H9 (cell line): ENCODE measurements at regions not wholly inside any gene's neighbourhood (a gene's known extent, or its start where the extent isn't known, plus 50 kb on each side); places are given as distances from the start of the nearest gene placed in this dataset.

Experiments used
- DNase-seq: peaks from one replicate; pipeline ENCODE4 v3.0.0-alpha.2; 2017
- H2AFZ ChIP-seq: one replicate; pipeline ENCODE4 v1.6.1; 2013; ENCODE audit warnings: mild to moderate bottlenecking, low read length, control low read depth, moderate library complexity
- H2AK5ac ChIP-seq: 2 replicates; pipeline ENCODE4 v1.6.1; 2013; ENCODE audit warnings: low read length, control low read depth, mixed read lengths; ENCODE audit not compliant: insufficient read length
- H2BK120ac ChIP-seq: one replicate; pipeline ENCODE4 v1.6.1; 2013; ENCODE audit warnings: low read depth, mild to moderate bottlenecking, low read length, control low read depth, inconsistent platforms; ENCODE audit not compliant: poor library complexity, severe bottlenecking
- H2BK12ac ChIP-seq: 2 replicates; pipeline ENCODE4 v1.6.1; 2013; ENCODE audit warnings: low read length, control low read depth, mixed read lengths, low read depth; ENCODE audit not compliant: insufficient read length
- H2BK15ac ChIP-seq: 2 replicates; pipeline ENCODE4 v1.6.1; 2013; ENCODE audit warnings: low read depth, low read length, control low read depth
- H2BK20ac ChIP-seq: one replicate; pipeline ENCODE4 v1.6.1; 2013; ENCODE audit warnings: low read depth, mild to moderate bottlenecking, low read length, control low read depth, inconsistent platforms; ENCODE audit not compliant: poor library complexity, severe bottlenecking
- H2BK5ac ChIP-seq: 2 replicates; pipeline ENCODE4 v1.6.1; 2013; ENCODE audit warnings: low read length, control low read depth, mixed read lengths; ENCODE audit not compliant: insufficient read length
- H3K14ac ChIP-seq: 2 replicates; pipeline ENCODE4 v1.6.1; 2013; ENCODE audit warnings: low read length, control low read depth; ENCODE audit not compliant: insufficient read depth
- H3K18ac ChIP-seq: 2 replicates; pipeline ENCODE4 v1.6.1; 2013; ENCODE audit warnings: low read depth, mild to moderate bottlenecking, mixed read lengths, low read length, control low read depth; ENCODE audit not compliant: insufficient read length
- H3K23ac ChIP-seq: 2 replicates; pipeline ENCODE4 v1.6.1; 2013; ENCODE audit warnings: low read length, control low read depth, mixed read lengths, low read depth; ENCODE audit not compliant: insufficient read length
- H3K23me2 ChIP-seq: 2 replicates; pipeline ENCODE4 v1.6.1; 2013; ENCODE audit warnings: low read depth, mild to moderate bottlenecking, mixed read lengths, low read length, control low read depth; ENCODE audit not compliant: insufficient read length, poor library complexity, severe bottlenecking
- H3K27ac ChIP-seq: 2 replicates; pipeline ENCODE4 v1.5.1; 2013; ENCODE audit warnings: low read length, control low read depth, mixed read lengths, low read depth; ENCODE audit not compliant: insufficient read length
- H3K27me3 ChIP-seq: 2 replicates; pipeline ENCODE4 v1.6.1; 2013; ENCODE audit warnings: low read length, control low read depth, inconsistent platforms; ENCODE audit not compliant: insufficient read depth
- H3K4ac ChIP-seq: 2 replicates; pipeline ENCODE4 v1.6.1; 2013; ENCODE audit warnings: low read depth, mild to moderate bottlenecking, control low read depth, inconsistent platforms, low read length, moderate library complexity
- H3K4me1 ChIP-seq: 2 replicates; pipeline ENCODE4 v1.6.1; 2013; ENCODE audit warnings: low read length, control low read depth, inconsistent platforms; ENCODE audit not compliant: insufficient read depth
- H3K4me2 ChIP-seq: 2 replicates; pipeline ENCODE4 v1.6.1; 2013; ENCODE audit warnings: low read length, control low read depth, mixed read lengths; ENCODE audit not compliant: insufficient read length, insufficient read depth
- H3K56ac ChIP-seq: 2 replicates; pipeline ENCODE4 v1.6.1; 2013; ENCODE audit warnings: low read depth, mild to moderate bottlenecking, mixed read lengths, low read length, control low read depth; ENCODE audit not compliant: insufficient read length
- H3K79me1 ChIP-seq: 2 replicates; pipeline ENCODE4 v1.6.1; 2013; ENCODE audit warnings: low read depth, mild to moderate bottlenecking, moderate library complexity, low read length, control low read depth, inconsistent platforms; ENCODE audit not compliant: insufficient read depth, poor library complexity, severe bottlenecking
- H3K79me2 ChIP-seq: 2 replicates; pipeline ENCODE4 v1.6.1; 2013; ENCODE audit warnings: low read length, control low read depth, inconsistent platforms; ENCODE audit not compliant: insufficient read depth
- H3K9ac ChIP-seq: 2 replicates; pipeline ENCODE4 v1.6.1; 2013; ENCODE audit warnings: low read length, control low read depth, mixed read lengths; ENCODE audit not compliant: insufficient read length; ENCODE audit errors: extremely low read depth
- H3K9me3 ChIP-seq: one replicate; pipeline ENCODE4 v1.6.1; 2013; ENCODE audit warnings: low read depth, low read length, inconsistent platforms; ENCODE audit not compliant: control insufficient read depth
- H3T11ph ChIP-seq: one replicate; pipeline ENCODE4 v1.6.1; 2013; ENCODE audit warnings: mild to moderate bottlenecking, low read length, control low read depth, inconsistent platforms
- H4K20me1 ChIP-seq: one replicate; pipeline ENCODE4 v1.6.1; 2013; ENCODE audit not compliant: control insufficient read depth, insufficient read length, insufficient read depth
- H4K5ac ChIP-seq: 2 replicates; pipeline ENCODE4 v1.6.1; 2013; ENCODE audit warnings: low read depth, mild to moderate bottlenecking, mixed read lengths, low read length, control low read depth; ENCODE audit not compliant: insufficient read length
- H4K8ac ChIP-seq: replicated peaks from 2 replicates; pipeline ENCODE4 v1.6.1; 2013; ENCODE audit warnings: low read length, control low read depth, mixed read lengths, low read depth; ENCODE audit not compliant: insufficient read length
- H4K91ac ChIP-seq: 2 replicates; pipeline ENCODE4 v1.6.1; 2013; ENCODE audit warnings: low read depth, mild to moderate bottlenecking, moderate library complexity, mixed read lengths, low read length, control low read depth; ENCODE audit not compliant: insufficient read length
- H3K27ac Mint-ChIP-seq, 3 experiments: 2 replicates in 2 of 3; 3 replicates in 1 of 3; pipeline ENCODE4 v1.8.0; 2020 to 2021; ENCODE audit warnings: mixed read lengths in 3 of 3, mild to moderate bottlenecking in 1 of 3, moderate library complexity in 1 of 3
- H3K27me3 Mint-ChIP-seq: 2 replicates; pipeline ENCODE4 v1.8.0; 2021; ENCODE audit warnings: low read depth, mild to moderate bottlenecking, moderate library complexity, mixed read lengths
- H3K36me3 Mint-ChIP-seq, 3 experiments: 2 replicates in 2 of 3; 3 replicates in 1 of 3; pipeline ENCODE4 v1.8.0; 2020 to 2021; ENCODE audit warnings: low read depth in 3 of 3, mixed read lengths in 3 of 3; ENCODE audit not compliant: insufficient read depth in 1 of 3
- H3K4me1 Mint-ChIP-seq, 2 experiments: 2 replicates each; pipeline ENCODE4 v1.8.0; 2020; ENCODE audit warnings: mixed read lengths in 2 of 2
- H3K4me3 Mint-ChIP-seq, 2 experiments: 2 replicates in 1 of 2; 3 replicates in 1 of 2; pipeline ENCODE4 v1.8.0; 2020 to 2021; ENCODE audit warnings: mild to moderate bottlenecking in 2 of 2, mixed read lengths in 2 of 2, moderate library complexity in 1 of 2
- H3K9me3 Mint-ChIP-seq, 2 experiments: 2 replicates in 1 of 2; 3 replicates in 1 of 2; pipeline ENCODE4 v1.8.0; 2020; ENCODE audit warnings: mild to moderate bottlenecking in 2 of 2, mixed read lengths in 2 of 2, moderate library complexity in 1 of 2
- WGBS: extraction: QIAGEN DNeasy Blood & Tissue Kit; methylation state at CpG from one replicate; pipeline ENCODE4 v1.1.7; 2013; ENCODE audit warnings: missing lambda C conversion rate, low lambda C conversion rate, mixed read lengths; ENCODE audit not compliant: insufficient read length; ENCODE audit errors: extremely low coverage; 5-methylcytosine and 5-hydroxymethylcytosine counted together
- TF ChIP-seq, protein P1 (sequence below): fragments of 200-600 bp; sonication (generic); conservative IDR thresholded peaks from 3 replicates; pipeline ENCODE4 v1.8.0; 2021; ENCODE audit warnings: antibody characterized with exemption, mild to moderate bottlenecking

DNA sequence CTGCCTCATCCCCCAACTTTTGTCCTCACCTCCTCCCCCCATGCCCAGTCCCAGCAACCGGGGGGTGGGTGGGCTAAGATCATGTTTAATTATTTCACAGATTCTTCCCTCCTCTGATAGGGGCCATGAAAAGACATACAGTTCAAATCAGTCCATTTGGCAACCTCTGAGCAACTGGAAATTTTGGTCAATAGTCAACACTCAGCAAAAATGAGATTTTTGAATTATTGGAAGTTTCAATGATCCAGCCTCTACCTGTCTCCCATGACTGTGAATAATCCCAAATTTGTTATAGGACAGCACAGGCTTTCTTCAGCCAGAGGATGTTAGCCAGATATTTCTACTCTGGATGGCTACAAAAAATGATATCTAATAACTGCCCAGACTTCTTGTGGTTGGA lies 549.9 kb downstream of the TNS1 start:
- H3K9ac ChIP-seq = no peak overlapping the region
- no peak overlapping the region for H2BK120ac ChIP-seq
- H3K18ac ChIP-seq = no peak overlapping the region
- Mint-ChIP-seq H3K27me3 (peaks cover 2% of the 10 kb centered on the region; the same call in 1 of the 2 replicates), H3K27ac (no peak overlapping the region), H3K9me3 (peaks cover 0 to 3% of the 10 kb centered on the region in 2 experiments; a peak in 1 of 5 replicates), H3K4me1 (peaks cover 7 to 12% of the 10 kb centered on the region in 2 experiments), H3K4me3 (no peak overlapping the region), H3K36me3 (no peaks in the 10 kb centered on the region; a peak in 1 of 7 replicates)
- no peak overlapping the region for H3K4me2 ChIP-seq
- no peaks in the 10 kb centered on the region for H3K79me1 ChIP-seq
- no peak for DNase-seq
- no peaks in the 10 kb centered on the region for H4K20me1 ChIP-seq
- H3K23me2 ChIP-seq = no peaks in the 10 kb centered on the region
- TF ChIP-seq, protein P1, sequence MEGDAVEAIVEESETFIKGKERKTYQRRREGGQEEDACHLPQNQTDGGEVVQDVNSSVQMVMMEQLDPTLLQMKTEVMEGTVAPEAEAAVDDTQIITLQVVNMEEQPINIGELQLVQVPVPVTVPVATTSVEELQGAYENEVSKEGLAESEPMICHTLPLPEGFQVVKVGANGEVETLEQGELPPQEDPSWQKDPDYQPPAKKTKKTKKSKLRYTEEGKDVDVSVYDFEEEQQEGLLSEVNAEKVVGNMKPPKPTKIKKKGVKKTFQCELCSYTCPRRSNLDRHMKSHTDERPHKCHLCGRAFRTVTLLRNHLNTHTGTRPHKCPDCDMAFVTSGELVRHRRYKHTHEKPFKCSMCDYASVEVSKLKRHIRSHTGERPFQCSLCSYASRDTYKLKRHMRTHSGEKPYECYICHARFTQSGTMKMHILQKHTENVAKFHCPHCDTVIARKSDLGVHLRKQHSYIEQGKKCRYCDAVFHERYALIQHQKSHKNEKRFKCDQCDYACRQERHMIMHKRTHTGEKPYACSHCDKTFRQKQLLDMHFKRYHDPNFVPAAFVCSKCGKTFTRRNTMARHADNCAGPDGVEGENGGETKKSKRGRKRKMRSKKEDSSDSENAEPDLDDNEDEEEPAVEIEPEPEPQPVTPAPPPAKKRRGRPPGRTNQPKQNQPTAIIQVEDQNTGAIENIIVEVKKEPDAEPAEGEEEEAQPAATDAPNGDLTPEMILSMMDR = no peak
- H3K79me2 ChIP-seq = no peaks in the 10 kb centered on the region
- H2BK20ac ChIP-seq = no peak overlapping the region
- H4K8ac ChIP-seq = no peak overlapping the region
- no peak overlapping the region for H2BK12ac ChIP-seq
- no CpG with 5 or more reads among the region's 1 CpG for WGBS
- no peak overlapping the region for H3T11ph ChIP-seq
- H2BK5ac ChIP-seq = no peak overlapping the region
- no peaks in the 10 kb centered on the region for H3K27me3 ChIP-seq
- no peak overlapping the region for H3K4ac ChIP-seq
- H3K4me1 ChIP-seq = no peaks in the 10 kb centered on the region
- no peak overlapping the region for H3K27ac ChIP-seq
- H4K5ac ChIP-seq = no peak overlapping the region
- H3K9me3 ChIP-seq = no peaks in the 10 kb centered on the region
- no peak overlapping the region for H2AFZ ChIP-seq
- no peak overlapping the region for H3K56ac ChIP-seq
- no peak overlapping the region for H4K91ac ChIP-seq
- no peak overlapping the region for H2BK15ac ChIP-seq
- no peak overlapping the region for H3K14ac ChIP-seq
- H2AK5ac ChIP-seq = no peak overlapping the region
- H3K23ac ChIP-seq = no peak overlapping the region
